ENCODE measurements at regions not wholly inside any gene's neighbourhood (a gene's known extent, or its start where the extent isn't known, plus 50 kb on each side); places are given as distances from the start of the nearest gene placed in this dataset.

- DNase-seq: no peak
These were observed 547.1 kb downstream of the CCDC171 start for GRCh38 chr9:16099732-16100536.

DNA sequence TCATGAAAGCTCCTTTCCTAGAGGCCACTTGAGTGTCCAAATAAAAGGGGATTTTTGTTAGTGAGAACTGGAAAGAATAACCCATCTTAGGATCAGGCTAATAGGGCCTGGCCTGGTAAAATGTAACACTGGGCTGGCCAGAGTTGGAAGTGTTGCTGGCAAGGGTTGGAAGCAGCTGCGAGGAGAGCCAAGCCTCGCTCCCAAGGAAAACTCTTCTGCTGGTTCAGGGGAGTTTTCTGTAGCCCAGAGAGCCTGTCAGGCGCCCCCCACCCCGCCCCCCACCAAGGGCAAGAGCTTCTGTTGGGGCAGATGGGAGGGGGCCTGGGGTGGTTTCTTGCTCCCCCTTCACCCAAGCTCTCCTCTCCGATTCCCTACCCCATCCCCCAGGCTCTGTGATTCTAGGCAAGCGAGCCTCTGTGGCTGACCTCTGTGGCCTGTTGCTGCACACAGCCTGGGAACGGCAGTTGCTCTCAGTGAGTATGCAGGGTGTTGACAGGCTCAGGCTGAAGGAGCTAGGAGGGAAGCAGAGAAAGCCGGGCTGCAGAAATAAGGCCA, 547.8 kb downstream of the CCDC171 start:
- DNase-seq: no peak

DNA sequence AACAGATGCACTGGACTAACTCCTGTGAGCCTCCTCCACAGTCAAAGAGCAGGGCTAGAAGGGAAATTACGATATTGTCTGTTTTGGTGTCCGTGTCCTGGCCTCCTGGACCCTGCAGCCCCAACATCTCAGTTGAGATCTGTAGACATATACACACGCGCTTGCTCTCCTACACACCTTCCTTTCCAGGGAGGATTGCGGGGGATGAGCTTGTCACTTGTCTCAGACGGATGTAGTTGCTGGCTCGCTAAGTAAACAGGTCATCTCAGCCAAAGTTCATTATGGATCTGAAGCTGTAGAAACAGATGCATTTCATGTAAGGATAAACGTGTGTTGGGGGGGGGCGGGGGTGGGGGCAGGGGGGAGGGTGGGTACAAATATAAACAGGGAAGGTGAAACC, 549.3 kb downstream of the CCDC171 start:
- no peak for DNase-seq

DNA sequence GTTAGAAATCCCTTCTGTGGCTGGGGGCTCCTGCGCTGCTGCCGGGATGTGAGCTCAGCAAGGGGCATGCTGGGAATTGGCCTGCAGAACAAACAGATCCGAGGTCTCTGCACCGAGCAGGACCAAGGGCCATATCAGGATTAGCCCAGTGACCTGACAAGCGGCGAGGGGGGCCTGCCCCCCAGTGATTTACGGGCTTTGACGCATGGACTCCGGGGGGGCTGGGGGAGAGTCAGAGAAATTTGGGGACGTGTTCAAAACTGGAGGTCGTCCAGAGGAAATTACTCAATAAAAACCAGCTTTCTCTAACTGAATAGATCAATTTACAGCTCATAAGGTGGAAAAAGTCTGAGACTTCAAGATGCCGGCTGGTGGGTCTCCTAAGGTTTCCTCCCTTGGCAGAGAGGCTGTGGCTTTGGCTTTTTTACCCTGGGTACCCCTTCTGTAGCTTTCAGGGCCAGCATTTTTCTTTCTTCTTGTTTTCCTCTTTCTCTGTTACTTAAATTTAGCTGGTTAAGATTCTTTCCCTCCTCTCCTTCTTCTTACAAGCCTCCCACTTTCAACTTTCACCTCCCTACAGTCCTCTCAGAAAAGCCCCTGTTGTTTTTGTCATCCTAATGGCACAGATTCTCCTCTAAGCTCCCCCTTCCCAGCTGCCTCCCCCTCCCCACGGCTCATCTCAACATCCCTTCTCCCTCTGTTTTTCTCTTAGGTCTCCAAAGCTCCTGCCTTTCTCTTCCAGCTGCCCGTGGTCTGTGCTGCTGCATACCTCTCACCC, 551.0 kb downstream of the CCDC171 start:
- no peak for DNase-seq

GRCh38 chr9:16105168-16106020, 552.6 kb downstream of the CCDC171 start:
- no peak for DNase-seq

DNA sequence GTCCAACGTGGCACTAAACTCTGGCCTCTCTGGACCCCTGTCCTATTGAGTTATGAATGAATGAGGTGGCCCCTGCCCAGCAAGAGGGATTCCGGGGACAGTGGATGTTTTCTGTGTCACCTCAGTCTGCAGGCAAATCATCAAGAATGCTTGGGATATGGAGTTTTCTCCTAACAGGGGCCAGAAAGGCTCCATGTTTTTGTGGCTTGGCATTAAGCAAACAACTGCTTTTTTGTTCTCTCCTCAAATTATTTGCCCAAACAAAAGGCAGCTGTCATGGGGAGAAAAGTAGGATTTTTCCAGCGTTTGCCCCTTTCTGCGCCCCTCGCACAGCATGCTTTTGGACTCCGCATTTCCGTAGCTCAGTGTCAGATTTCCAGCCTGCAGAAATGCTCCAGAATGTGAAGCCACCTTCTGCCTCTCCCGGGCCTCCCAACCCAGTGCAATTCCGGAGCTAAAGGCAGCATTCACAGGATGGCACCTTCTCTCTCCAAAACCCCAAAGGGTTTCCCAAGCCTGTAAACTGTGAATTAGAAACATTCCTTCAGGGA, 553.3 kb downstream of the CCDC171 start:
- DNase-seq: no peak

DNA sequence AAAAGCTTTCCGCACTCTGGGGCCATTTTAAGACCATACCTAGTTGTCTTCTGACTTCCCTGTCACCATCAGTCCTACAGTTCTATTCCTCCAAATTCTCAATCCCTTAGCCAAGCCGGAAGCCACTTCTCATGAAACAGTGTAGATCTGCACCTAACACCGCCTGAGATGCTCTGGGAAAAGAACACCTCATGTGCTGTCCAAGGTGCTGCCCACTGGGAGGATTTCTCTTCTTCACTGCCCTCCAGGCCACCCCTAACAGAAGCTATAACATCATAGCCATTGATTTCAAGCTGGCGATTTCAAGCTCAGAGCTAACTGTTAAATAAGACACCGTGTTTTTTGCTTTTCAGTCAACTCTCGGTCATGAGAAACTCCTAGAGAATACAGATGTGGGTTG, 559.3 kb downstream of the CCDC171 start:
- no peak for DNase-seq

GRCh38 chr9:16115994-16116393, 563.2 kb downstream of the CCDC171 start:
- DNase-seq: no peak

- no peak for DNase-seq
These were observed 565.2 kb downstream of the CCDC171 start for GRCh38 chr9:16118043-16118442.

DNA sequence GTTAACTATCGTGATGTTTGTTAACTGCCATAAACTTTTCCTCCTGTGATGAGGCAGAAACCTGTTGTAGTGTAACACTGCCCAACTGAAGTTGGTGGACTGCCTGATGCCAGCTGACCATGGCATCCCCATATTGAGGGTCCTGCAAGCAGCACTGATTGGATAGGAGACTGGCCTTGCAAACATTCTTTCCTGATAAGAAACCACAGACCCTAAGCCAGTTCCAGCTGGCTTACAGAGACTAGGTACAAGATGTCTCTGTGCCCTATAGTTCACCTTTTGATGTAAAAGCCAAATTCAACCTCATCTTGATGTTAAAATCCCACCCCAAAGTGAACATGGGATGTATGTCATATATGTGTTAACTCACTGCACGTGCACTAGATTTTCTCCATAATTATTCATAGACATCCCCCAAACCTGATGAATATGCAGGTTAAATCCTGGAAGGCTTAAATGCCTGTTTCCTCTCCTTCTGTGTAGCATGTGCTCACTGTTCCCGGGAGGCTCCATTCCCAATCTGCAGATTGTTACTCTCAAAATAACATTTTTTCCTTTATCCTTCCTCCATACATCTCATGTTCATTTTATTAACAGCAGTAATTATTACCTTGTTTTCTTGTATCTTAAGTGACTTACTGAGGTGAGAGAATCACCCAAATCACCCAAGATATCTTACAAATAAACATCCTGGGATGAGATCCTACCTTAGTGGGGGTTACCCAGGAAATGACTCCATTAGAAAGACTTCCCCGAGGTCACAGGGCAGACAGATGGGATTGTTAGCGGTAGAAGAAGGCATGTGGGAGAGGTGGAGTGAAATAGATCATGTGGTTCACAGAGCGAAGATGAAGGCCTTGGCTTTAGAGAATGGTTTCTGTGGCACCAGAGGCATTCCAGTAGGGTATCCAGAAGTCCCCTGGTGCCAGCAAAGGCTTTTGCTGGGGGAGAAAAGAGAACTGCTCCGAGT, 566.7 kb downstream of the CCDC171 start:
- no peak for DNase-seq

DNA sequence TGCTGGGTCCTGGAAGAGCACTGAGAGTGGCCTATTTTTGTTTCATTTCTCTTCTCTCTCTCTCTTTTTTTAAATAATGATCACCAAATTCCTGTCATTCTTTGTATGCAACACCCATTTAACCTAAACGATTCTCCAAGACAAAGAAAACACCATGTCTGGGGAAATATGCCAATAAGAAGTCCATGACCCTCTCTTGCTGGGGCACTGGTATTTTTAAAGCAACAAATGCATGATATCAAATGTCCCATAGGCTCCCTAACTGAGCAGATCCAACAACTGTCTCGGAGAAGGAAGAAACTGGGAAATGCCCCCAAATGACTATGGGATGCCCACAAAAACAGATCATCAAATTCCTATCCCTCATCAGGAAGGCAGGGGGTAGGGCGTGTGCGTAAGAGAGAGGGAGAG, 567.4 kb downstream of the CCDC171 start:
- DNase-seq: no peak

DNA sequence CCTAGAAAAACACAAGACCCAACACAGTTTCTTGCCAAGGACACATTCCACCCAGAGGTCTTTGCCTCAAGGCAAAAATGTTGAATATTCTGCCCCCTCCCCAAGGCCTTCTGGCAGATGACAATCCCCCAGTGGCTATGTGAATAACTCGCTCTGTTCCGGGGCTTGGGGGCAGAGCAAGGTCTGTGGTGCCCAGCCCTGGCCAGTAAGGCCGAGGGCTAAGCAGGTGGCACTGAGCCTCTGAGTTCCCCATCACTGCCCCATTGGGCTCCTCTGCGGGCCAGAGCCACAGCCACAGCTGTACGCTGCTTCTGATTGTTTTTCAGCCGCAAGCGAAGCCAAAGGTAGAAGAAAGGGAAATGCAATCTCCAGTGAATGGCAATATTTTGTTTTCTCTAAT, 567.9 kb downstream of the CCDC171 start:
- DNase-seq: no peak

DNA sequence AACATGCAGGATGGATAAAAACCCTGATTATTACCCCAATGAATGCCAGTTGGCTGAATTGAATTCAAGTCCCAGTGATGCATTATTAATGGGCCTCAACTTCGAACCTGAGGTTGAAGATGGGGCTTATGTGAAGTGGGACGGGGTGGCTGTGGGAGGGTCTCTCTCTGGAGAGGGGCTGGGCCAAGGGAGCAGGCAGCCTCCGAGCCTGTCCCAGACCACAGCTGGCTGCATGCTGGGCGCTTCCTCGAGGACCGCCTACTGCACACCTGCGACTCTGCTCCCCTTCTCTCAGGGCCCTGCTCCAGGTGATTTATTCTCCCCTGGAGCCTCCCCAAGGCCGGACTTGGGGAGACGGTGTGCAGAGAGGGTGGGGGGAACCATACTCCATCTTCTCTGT, 568.3 kb downstream of the CCDC171 start:
- DNase-seq: no peak

DNA sequence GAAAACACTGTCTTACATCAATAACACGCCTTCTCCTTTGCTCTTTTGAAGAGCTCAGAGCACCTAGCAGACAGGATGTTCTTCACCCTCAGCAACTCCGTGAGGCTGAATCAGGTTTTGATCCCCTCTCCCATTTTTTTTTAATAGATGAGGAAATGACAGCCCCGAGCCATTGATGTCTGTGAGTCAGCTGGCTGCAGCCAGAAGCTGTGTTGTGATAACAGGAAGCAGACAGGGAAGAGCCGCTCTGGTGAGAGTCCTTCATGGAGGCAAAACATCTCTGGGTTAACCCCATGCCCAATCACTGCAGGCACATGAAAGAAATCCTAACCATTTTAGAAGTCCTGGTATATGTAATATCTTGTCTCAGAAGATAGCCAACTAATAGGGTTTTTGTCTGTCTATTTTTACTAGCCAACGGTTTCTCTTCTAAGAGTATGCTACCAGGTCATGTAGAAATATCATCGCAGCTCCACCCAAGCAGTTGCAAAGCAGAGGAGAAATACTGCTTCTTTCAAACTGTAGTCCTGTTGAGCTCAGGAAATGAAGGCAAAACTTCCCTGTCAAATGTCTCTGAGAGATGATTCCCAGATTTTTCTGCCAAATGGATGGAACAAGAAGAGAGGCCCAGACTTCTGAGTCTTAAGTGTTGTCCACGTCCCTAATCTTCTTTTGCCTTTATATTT, 568.9 kb downstream of the CCDC171 start:
- DNase-seq: no peak

DNA sequence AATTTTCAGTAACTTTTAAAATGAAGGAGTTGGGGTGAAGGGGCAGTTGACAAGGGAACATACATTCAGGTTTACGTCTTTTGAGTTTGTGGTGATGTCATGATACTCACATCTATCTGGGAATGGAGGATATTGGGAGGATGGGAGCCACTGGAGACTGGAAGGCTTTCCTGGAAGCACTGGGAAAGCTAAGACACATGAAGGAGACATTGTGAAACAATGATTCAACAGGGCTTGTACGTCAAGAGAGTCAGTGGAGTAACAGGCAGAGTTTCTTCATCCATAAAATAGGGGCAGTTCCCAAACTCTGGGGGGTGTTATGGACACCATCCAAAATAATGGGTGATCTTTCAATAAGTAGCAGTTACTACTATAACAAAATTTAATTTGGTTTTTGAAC, 572.8 kb downstream of the CCDC171 start:
- DNase-seq: no peak

DNA sequence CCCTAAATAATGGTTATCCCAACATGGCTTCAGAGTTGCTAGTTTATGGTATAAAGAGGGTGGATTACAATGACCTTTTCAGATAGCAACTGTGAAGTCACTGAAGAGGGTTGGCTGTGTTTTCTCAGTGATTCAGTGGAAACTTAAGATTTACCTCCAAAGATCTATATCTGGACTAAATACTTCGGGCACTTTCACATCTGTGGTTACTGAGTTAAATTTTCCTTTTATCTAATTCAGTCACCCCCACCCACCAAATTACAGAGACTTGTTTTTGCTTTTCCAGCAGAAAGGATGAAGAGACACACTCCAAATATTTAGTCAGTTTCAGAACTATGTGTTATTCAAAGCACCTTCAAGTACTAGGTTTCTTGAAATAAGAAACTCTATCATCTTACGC, 573.2 kb downstream of the CCDC171 start:
- no peak for DNase-seq

DNA sequence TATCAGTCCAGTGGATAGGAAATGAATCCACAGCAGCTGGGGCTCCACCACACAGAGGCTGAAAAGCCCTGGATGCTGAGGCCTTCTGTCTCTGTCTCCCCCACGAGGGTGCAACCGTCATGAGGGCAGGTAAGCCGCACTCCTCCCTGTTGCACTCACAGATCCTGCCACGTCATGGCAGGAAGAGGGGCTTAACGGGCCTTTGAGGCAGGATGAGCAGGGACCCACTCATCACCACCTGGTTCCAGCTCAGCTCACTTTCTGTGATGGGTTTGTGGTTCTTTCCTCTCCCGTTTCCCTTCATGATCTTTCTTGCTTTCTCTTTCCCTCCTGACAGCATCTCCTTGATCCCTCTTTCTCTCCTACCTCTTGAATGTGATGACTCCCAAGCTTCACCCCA, 575.2 kb downstream of the CCDC171 start:
- no peak for DNase-seq

DNA sequence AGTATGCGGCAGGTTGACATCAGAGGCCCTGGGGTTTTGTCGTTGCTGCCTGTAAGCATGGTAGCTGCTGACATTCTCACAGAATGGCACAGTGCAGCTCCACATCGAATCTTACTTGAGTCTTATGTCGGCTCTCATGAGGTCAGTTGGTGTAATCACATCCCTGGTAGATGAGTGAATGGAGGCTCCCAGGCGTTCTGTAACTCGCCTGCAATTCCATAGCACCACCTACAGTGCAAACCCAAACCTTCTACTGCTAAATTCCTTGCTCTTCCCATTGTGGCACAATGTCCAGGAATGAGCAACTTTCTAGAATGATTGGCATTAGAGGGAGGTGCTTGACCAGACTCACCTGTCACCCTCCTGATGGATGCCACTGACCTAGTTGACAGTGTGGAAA, 578.4 kb downstream of the CCDC171 start:
- no peak for DNase-seq

GRCh38 chr9:16132513-16132912, 579.7 kb downstream of the CCDC171 start:
- DNase-seq: no peak

DNA sequence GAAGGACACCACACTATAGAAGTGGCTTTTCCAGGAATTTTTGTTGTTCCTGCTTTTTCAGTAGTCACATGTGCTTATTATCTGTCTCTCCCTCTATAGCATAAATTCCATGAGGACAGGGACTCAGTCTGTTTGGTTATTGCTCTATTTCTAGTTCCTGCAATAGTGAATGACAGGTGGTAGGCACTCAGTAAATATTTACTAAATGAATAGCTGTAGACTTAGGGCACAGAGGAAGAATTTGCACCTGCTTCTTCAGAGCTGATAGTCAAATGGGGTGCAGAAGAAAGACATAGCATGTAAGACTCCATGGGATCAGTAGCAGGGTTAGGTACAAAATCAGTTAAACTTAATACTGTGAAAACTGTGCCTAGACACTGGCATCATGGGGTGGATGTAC, 580.2 kb downstream of the CCDC171 start:
- no peak for DNase-seq

Data from activated CD4-positive, alpha-beta T cell treated with anti-CD3 and anti-CD28 coated beads, Interleukin-2, amount 50 U/mL, for 48 hours (primary cell).